GM13976 (cell line): ENCODE measurements at regions not wholly inside any gene's neighbourhood (a gene's known extent, or its start where the extent isn't known, plus 50 kb on each side); places are given as distances from the start of the nearest gene placed in this dataset.
"Not testable (repeated sequence)": the region's sequence is repeated elsewhere in the genome, so short reads cannot be mapped to it uniquely, and the experiment has no call there.

Experiments
- DNase-seq: peaks from one replicate; pipeline ENCODE4 v3.0.0; 2012; ENCODE audit warnings: low spot score
- CTCF ChIP-seq: IDR thresholded peaks from 2 replicates; pipeline ENCODE4 v1.5.1; 2012; ENCODE audit warnings: borderline replicate concordance, mild to moderate bottlenecking; ENCODE audit not compliant: insufficient read depth; ENCODE audit errors: extremely low read depth, missing control alignments, control extremely low read depth
- in situ Hi-C: fragments of 300-500 bp; cut with MboI; formaldehyde crosslinking; loops from one replicate; pipeline ENCODE4 v1.12.0; 2022; ENCODE audit warnings: low sequenced_read_pairs, mixed read lengths, inconsistent platforms; ENCODE audit not compliant: unreplicated experiment

GRCh38 chr2:48049371-48049770 is 143.1 kb upstream of the FBXO11 start:
- DNase-seq, result no peak
- no peak for TF ChIP-seq CTCF
- in situ Hi-C loops, result no loop called here

GRCh38 chr2:48050711-48051110 is 144.4 kb upstream of the FBXO11 start:
- no peak for DNase-seq
- no peak for TF ChIP-seq CTCF
- in situ Hi-C loops, result no loop called here

- no peak for TF ChIP-seq CTCF
- in situ Hi-C loops, result no loop called here
- no peak for DNase-seq
Measured at GRCh38 chr2:48059975-48060374, 153.7 kb upstream of the FBXO11 start.

GRCh38 chr2:48061656-48062055 is 155.4 kb upstream of the FBXO11 start:
- in situ Hi-C loops, DNase-seq: not testable (repeated sequence)

GRCh38 chr2:48065096-48065495 is 158.8 kb upstream of the FBXO11 start:
- DNase-seq, result no peak
- in situ Hi-C loops, result no loop called here

GRCh38 chr2:48066000-48066399 is 159.7 kb upstream of the FBXO11 start:
- TF ChIP-seq CTCF, result no peak
- no peak for DNase-seq
- in situ Hi-C loops, result no loop called here

More at GRCh38 chr2:48065096-48065495, 158.8 kb upstream of the FBXO11 start:
- TF ChIP-seq CTCF, result no peak

GRCh38 chr2:48069769-48070168 is 163.5 kb upstream of the FBXO11 start:
- in situ Hi-C loops, result no loop called here

More at GRCh38 chr2:48069769-48070168, 163.5 kb upstream of the FBXO11 start:
- DNase-seq, result no peak
- TF ChIP-seq CTCF, result no peak
